Renal cortex interstitium (tissue), 11 donors: ENCODE measurements at regions not wholly inside any gene's neighbourhood (a gene's known extent, or its start where the extent isn't known, plus 50 kb on each side); places are given as distances from the start of the nearest gene placed in this dataset.
"Not testable (repeated sequence)": the region's sequence is repeated elsewhere in the genome, so short reads cannot be mapped to it uniquely, and the experiment has no call there.

Experiments used
- DNase-seq, 11 donors: peaks; one replicate each; pipeline ENCODE4 v3.0.0-alpha.2; 2013; ENCODE audit warnings: low read depth in 9 of 11, low spot score in 4 of 11; ENCODE audit errors: extremely low read depth in 1 of 11

- DNase-seq: no peak
Observed at GRCh38 chr1:78240191-78240590, 194.4 kb downstream of the GIPC2 start.

- DNase-seq: no peak
Observed at GRCh38 chr1:78240755-78241154, 195.0 kb downstream of the GIPC2 start.

- no peak for DNase-seq
Observed at GRCh38 chr1:78247079-78247478, 201.3 kb downstream of the GIPC2 start.

DNA sequence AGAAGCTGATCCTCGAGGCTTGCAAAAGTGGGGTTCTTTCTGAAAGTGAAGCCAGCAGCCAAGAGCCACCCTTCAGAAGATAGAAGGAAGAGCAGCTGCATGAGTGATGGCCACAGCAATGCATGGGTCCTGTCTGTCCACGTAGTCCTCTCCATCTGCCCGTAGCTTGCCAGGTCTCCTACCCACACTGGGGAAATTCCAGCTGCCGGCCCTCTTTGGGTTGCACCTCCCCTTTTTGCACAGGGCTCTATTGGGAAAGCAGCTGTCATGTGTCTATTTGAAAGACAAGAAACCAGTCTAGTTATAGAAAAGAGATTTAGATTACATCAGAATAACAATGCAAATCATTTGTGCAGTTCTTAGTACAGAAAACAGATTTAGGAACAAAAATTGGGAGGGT lies 204.4 kb downstream of the GIPC2 start:
- no peak for DNase-seq

DNA sequence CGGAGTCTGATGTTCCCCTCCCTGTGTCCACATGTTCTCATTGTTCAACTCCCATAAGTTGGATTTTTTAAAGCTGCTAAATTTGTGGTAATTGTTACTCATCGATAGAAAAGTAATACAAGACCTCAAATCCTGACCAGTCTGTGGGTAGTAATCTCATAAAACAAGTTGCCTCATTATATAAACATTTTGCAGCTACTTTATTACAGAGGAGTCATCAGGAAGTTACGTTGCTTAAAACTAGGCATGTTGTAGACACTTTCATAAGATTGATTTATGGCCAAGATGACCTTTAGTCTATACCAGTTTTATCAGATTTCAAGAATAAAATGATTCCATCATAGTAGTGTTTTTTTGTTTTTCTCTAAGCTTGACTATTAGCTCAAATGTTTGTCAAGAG lies 208.8 kb downstream of the GIPC2 start:
- no peak for DNase-seq

- no peak for DNase-seq
Observed at GRCh38 chr1:78255383-78255782, 209.6 kb downstream of the GIPC2 start.

DNA sequence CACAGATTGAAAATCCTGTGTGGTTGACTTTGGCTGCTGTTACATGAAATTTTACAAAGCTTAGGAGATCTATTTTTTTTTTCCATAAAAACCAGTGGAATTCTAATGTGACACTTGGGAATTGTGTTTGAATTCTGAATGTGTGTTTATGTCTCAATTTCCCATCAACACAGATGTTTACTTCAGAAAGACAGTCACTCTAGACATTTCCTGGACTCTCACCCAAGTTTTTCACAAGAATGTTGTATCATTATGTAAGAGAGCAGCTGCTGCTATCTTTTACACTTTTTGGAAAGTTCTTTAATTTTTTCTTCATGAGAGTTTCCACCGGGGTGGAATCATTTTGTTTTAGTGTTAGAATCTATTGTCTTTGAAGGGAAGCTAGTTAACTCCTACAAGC lies 210.1 kb downstream of the GIPC2 start:
- DNase-seq: no peak

GRCh38 chr1:78263459-78263858 lies 217.7 kb downstream of the GIPC2 start:
- DNase-seq: no peak

- DNase-seq: no peak
Observed at GRCh38 chr1:78263946-78264345, 218.2 kb downstream of the GIPC2 start.

GRCh38 chr1:78267513-78268218 lies 221.9 kb downstream of the GIPC2 start:
- DNase-seq: no peak

GRCh38 chr1:78269591-78269990 lies 221.2 kb upstream of the PTGFR start:
- no peak for DNase-seq

GRCh38 chr1:78271423-78271822 lies 219.4 kb upstream of the PTGFR start:
- not testable (repeated sequence) for DNase-seq

- DNase-seq: no peak
Observed at GRCh38 chr1:78274814-78275213, 216.0 kb upstream of the PTGFR start.

DNA sequence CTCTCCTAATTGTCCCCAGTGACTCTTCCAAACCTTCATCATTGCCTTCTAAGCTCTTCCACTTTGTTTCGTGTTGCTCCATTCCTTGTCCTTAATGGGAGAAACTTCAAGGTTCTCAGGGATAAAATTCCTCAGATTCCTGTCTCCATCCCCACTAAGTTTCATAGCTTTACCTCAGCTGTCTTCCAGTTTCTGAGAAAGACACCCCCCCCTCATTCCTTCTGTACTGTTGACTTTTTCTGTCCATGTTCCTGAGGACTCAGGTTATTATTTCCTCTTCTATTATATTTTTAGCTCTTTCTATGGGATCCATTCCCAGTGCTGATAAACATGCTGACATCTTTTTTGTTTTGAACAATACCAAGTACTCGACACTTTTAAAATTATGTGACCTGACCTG lies 215.3 kb upstream of the PTGFR start:
- no peak for DNase-seq

DNA sequence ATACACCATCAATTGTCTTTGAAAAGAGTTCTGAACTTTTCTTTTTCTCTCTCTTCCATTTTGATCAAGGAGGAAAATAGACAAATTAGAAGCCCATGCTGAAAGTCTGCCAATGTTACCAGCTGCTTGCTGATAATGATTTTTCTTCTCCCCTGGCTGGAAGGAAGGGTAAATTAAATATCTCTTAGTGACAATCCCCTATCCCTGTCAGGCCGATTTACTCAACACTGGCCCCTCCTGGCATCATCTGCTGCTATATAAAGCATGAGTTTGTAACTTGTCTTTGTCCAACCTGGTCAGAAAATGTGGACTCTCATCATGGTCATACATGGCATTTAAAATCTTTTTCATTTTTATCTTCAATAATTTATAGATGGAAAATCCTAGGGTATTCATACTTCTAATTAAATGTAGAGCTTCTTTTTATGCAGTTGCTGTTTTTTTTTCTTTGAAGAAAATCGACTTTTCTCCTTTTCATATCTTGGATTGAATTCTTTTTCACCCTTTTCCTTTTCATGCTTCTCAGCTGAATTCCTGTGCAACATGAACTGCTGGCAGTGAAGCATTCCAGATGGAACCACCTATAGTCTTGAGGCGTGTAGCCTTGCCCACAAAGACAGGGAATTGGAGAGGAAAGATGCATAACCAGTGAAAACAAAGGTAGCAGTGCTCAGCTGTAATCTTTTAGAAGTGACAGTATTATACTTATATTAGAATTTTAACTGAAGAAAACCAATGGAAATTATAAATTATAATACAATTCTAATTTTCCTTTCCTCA lies 214.7 kb upstream of the PTGFR start:
- no peak for DNase-seq

- DNase-seq: no peak
Observed at GRCh38 chr1:78277253-78277652, 213.5 kb upstream of the PTGFR start.

GRCh38 chr1:78279051-78279450 lies 211.7 kb upstream of the PTGFR start:
- no peak for DNase-seq

- DNase-seq: no peak
Observed at GRCh38 chr1:78280626-78281025, 210.1 kb upstream of the PTGFR start.

DNA sequence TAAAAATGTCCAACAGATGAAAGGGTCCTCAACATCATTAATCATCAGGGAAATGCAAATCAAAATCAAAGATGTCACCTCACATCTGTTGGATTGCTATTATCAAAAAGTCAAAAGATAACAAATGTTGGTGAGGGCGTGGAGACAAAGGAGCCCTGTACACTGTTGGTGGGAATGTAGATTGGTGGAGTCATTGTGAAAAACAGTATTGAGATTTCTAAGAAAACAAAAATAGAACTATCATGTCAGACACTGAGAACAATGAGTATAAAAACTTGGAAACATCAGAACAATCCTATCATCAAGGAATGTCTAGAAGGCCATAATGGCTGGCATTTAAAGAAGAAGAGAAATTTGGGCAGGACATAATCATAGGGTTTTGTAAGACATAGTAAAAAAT lies 209.2 kb upstream of the PTGFR start:
- DNase-seq: no peak

DNA sequence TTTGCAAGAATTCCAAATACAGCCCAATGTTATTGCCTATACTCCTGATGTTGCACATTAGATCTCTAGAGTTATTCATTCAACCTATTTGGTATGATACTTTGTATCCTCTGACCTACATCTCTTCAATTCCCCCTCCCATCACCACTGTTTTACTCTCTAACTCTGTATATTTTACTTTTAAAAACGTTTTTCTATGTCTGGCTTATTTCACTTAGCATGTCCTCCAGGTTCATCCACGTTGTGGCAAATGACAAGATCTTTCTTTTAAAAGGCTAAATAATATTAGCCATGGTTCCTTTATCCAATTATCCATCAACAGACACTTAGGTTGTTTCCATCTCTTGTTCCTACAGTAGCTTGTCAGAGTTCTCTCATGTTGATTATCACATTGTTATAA lies 207.1 kb upstream of the PTGFR start:
- DNase-seq: no peak

DNA sequence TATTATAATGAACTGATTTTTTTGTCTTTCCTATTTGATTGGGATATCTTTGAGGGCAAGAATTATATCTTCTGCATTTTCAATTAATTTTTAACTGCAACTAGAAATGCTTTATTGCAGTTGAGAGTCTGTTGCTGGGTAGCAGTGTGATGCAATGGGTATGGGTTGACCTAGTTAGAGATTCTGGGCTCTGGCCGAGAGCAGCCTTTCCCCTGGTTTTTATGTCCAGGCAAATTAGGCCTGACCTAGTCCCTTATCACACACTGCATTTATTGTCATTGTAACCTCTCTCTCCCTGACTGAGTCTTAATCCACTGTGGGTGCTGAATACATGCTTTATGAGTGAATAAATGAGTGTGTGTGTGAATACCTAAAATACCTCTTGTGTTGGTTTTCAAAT lies 206.4 kb upstream of the PTGFR start:
- DNase-seq: no peak
